GM12878 (cell line): ENCODE measurements at regions not wholly inside any gene's neighbourhood (a gene's known extent, or its start where the extent isn't known, plus 50 kb on each side); places are given as distances from the start of the nearest gene placed in this dataset.

Experiments used
- ATAC-seq: fragments of 200-7000 bp; cut with Tn5 transposase; 3 replicates; pipeline ENCODE4 v1.9.1; 2020; ENCODE audit warnings: mild to moderate bottlenecking, moderate library complexity
- BruUV-seq: library from RNA; stranded (reverse); fragments of 400-500 nt; replicated peaks from 2 replicates; lab custom pipeline; 2021; lab: Mats Ljungman, UMichigan
- CTCF ChIA-PET: fragments of 300-600 bp; sonication (Branson Sonifier 250); formaldehyde crosslinking; extraction: SDS; loops from one replicate; lab custom pipeline; 2021; ENCODE audit warnings: inconsistent platforms; lab: Yijun Ruan, JAX
- POLR2A ChIA-PET: fragments of 350-600 bp; formaldehyde crosslinking; extraction: SDS; loops from one replicate; lab custom pipeline; 2021; ENCODE audit warnings: inconsistent platforms; lab: Charles Lee
- RAD21 ChIA-PET: fragments of 300-600 bp; sonication (Branson Sonifier 250); formaldehyde crosslinking; loops from one replicate; lab custom pipeline; 2023; ENCODE audit warnings: antibody characterized with exemption; ENCODE audit not compliant: unreplicated experiment; lab: Charles Lee
- SMC1A ChIA-PET: fragments of 300-600 bp; sonication (Branson Sonifier 250); formaldehyde crosslinking; loops from one replicate; lab custom pipeline; 2023; ENCODE audit not compliant: unreplicated experiment, uncharacterized antibody; lab: Charles Lee
- DNase-seq: peaks from one replicate; pipeline ENCODE4 v3.0.0-alpha.2; 2011; ENCODE audit warnings: low read depth, low spot score
- FAIRE-seq: peaks from 3 replicates; lab custom pipeline; 2011; peaks lifted over from hg19 to GRCh38; lab: Jason Lieb, UNC
- H2AFZ ChIP-seq: 2 replicates; pipeline ENCODE4 v1.6.0; 2011; ENCODE audit warnings: low read depth, low read length, control low read depth; ENCODE audit not compliant: control insufficient read depth
- H3K27ac ChIP-seq: 2 replicates; pipeline ENCODE4 v1.5.1; 2011; ENCODE audit warnings: control low read depth; ENCODE audit not compliant: control insufficient read depth, insufficient read depth
- H3K27me3 ChIP-seq, 2 experiments: replicated peaks in 1 of 2; 2 replicates each; pipeline versions ENCODE4 v1.6.0 to v1.6.1; 2011; ENCODE audit warnings: low read length in 1 of 2; ENCODE audit not compliant: control insufficient read depth in 2 of 2, insufficient read depth in 2 of 2
- H3K36me3 ChIP-seq, 2 experiments: 2 replicates each; pipeline ENCODE4 v1.5.1; 2011; ENCODE audit warnings: low read length in 1 of 2; ENCODE audit not compliant: control insufficient read depth in 2 of 2, insufficient read depth in 2 of 2
- H3K4me1 ChIP-seq: 2 replicates; pipeline ENCODE4 v1.6.1; 2011; ENCODE audit warnings: mild to moderate bottlenecking, low read length, moderate library complexity, mixed read lengths; ENCODE audit not compliant: control insufficient read depth, insufficient read depth
- H3K4me2 ChIP-seq: 2 replicates; pipeline ENCODE4 v1.6.0; 2011; ENCODE audit warnings: control low read depth; ENCODE audit not compliant: control insufficient read depth, insufficient read depth
- H3K4me3 ChIP-seq: fragments of 200-600 bp; sonication (generic); 2 replicates; pipeline ENCODE4 v1.5.1; 2016
- H3K79me2 ChIP-seq: 2 replicates; pipeline ENCODE4 v1.6.0; 2011; ENCODE audit warnings: low read length; ENCODE audit not compliant: control insufficient read depth, insufficient read depth
- H3K9ac ChIP-seq: 2 replicates; pipeline ENCODE4 v1.8.0; 2011; ENCODE audit warnings: low read length, control low read depth, mixed read lengths; ENCODE audit not compliant: control insufficient read depth, insufficient read depth
- H3K9me3 ChIP-seq: replicated peaks from 3 replicates; pipeline ENCODE4 v1.5.1; 2011; ENCODE audit warnings: mild to moderate bottlenecking, low read length; ENCODE audit not compliant: control insufficient read depth, insufficient read depth
- H4K20me1 ChIP-seq: 2 replicates; pipeline ENCODE4 v1.6.0; 2011; ENCODE audit not compliant: control insufficient read depth, insufficient read depth
- ATF7 ChIP-seq: fragments of 450-650 bp; IDR thresholded peaks from 2 replicates; pipeline ENCODE4 v1.6.1; 2016; ENCODE audit warnings: low read depth, mild to moderate bottlenecking
- CREB1 ChIP-seq: IDR thresholded peaks from 2 replicates; pipeline ENCODE4 v1.6.1; 2012; ENCODE audit warnings: low read depth, mild to moderate bottlenecking, inconsistent platforms
- FOXK2 ChIP-seq: fragments of 450-650 bp; IDR thresholded peaks from 2 replicates; pipeline ENCODE4 v1.6.1; 2017; ENCODE audit warnings: mild to moderate bottlenecking, moderate library complexity
- GABPA ChIP-seq: IDR thresholded peaks from 2 replicates; pipeline ENCODE4 v1.6.1; 2014; ENCODE audit warnings: antibody characterized with exemption, low read depth, mild to moderate bottlenecking, inconsistent platforms
- HDAC2 ChIP-seq: fragments of 200-600 bp; sonication (generic); IDR thresholded peaks from 2 replicates; pipeline ENCODE4 v1.6.1; 2017
- HDAC6 ChIP-seq: fragments of 200-600 bp; sonication (generic); IDR thresholded peaks from one replicate; pipeline ENCODE4 v1.8.0; 2017; ENCODE audit warnings: antibody characterized with exemption; ENCODE audit not compliant: unreplicated experiment
- IKZF2 ChIP-seq, 2 experiments: fragments of 450-650 bp; IDR thresholded peaks; 2 replicates each; pipeline ENCODE4 v1.6.1; 2017; ENCODE audit warnings: mild to moderate bottlenecking in 2 of 2, moderate library complexity in 2 of 2
- PBX3 ChIP-seq: IDR thresholded peaks from 2 replicates; pipeline ENCODE4 v1.6.1; 2011; ENCODE audit warnings: mild to moderate bottlenecking, low read depth, low read length, moderate library complexity; ENCODE audit not compliant: insufficient replicate concordance
- POLR2AphosphoS5 ChIP-seq: IDR thresholded peaks from 2 replicates; pipeline ENCODE4 v1.6.1; 2011; ENCODE audit warnings: mild to moderate bottlenecking, low read length, inconsistent platforms
- POU2F2 ChIP-seq: IDR thresholded peaks from 3 replicates; pipeline ENCODE4 v1.6.1; 2011; ENCODE audit warnings: low read depth, mild to moderate bottlenecking, low read length, borderline replicate concordance
- SRF ChIP-seq, 2 experiments: IDR thresholded peaks; 2 replicates each; pipeline ENCODE4 v1.6.1; 2011; ENCODE audit warnings: low read depth in 2 of 2, low read length in 2 of 2, mild to moderate bottlenecking in 1 of 2, moderate library complexity in 1 of 2
- SUPT20H ChIP-seq: IDR thresholded peaks from 2 replicates; pipeline ENCODE4 v1.6.1; 2011; ENCODE audit warnings: low read depth, mild to moderate bottlenecking, low read length, moderate library complexity, borderline replicate concordance; ENCODE audit not compliant: control insufficient read depth
- YY1 ChIP-seq: IDR thresholded peaks from 2 replicates; pipeline ENCODE4 v1.6.1; 2011; ENCODE audit warnings: low read depth, mild to moderate bottlenecking, low read length
- ZNF274 ChIP-seq: IDR thresholded peaks from one replicate; pipeline ENCODE4 v1.8.0; 2011; ENCODE audit not compliant: insufficient read length, insufficient read depth
- ZNF687 ChIP-seq: fragments of 450-650 bp; IDR thresholded peaks from 2 replicates; pipeline ENCODE4 v1.6.1; 2017; ENCODE audit warnings: mild to moderate bottlenecking, moderate library complexity
- ZZZ3 ChIP-seq: IDR thresholded peaks from 2 replicates; pipeline ENCODE4 v1.6.1; 2011; ENCODE audit warnings: low read depth; ENCODE audit not compliant: control insufficient read depth, insufficient read length
- WGBS: methylation state at CpG from one replicate; pipeline ENCODE4 v1.1.6; 2016; ENCODE audit warnings: low lambda C conversion rate; ENCODE audit not compliant: insufficient replicate concordance, insufficient coverage; ENCODE audit errors: missing lambda C conversion rate; 5-methylcytosine and 5-hydroxymethylcytosine counted together
- in situ Hi-C: fragments of 300-500 bp; cut with MboI; formaldehyde crosslinking; loops from 9 replicates; pipeline ENCODE4 v1.14.3; 2018; ENCODE audit warnings: mixed read lengths
- intact Hi-C: fragments of 100-400 bp; cut with micrococcal nuclease; formaldehyde crosslinking; loops from one replicate; pipeline ENCODE4 v1.14.2; 2022; ENCODE audit not compliant: unreplicated experiment
- TF ChIP-seq, protein P1 (sequence below): IDR thresholded peaks from 2 replicates; pipeline ENCODE4 v1.6.1; 2011; ENCODE audit warnings: borderline replicate concordance, low read depth, mild to moderate bottlenecking, moderate library complexity, mixed read lengths, low read length; ENCODE audit not compliant: insufficient read depth; ENCODE audit errors: extremely low read length
- TF ChIP-seq, protein P2 (sequence below): fragments of 450-650 bp; IDR thresholded peaks from 2 replicates; pipeline ENCODE4 v1.6.1; 2017; ENCODE audit warnings: low read depth, mild to moderate bottlenecking, moderate library complexity

GRCh38 chr5:162668926-162669325, 601.4 kb downstream of the GABRG2 start (continued):
- TF ChIP-seq ZZZ3 (no peak), SUPT20H (no peak), FOXK2 (no peak), ZNF274 (no peak), PBX3 (no peak)

- RAD21 ChIA-PET, result no interaction called here
- Histone ChIP-seq H3K9ac (no peak overlapping the region), H3K27ac (no peak overlapping the region), H2AFZ (no peak overlapping the region), H4K20me1 (no peaks in the 10 kb centered on the region), H3K4me1 (no peaks in the 10 kb centered on the region), H3K4me2 (no peak overlapping the region), H3K27me3 (no peaks in the 10 kb centered on the region), H3K9me3 (no peaks in the 10 kb centered on the region), H3K36me3 (no peaks in the 10 kb centered on the region), H3K4me3 (no peak overlapping the region), H3K79me2 (no peaks in the 10 kb centered on the region)
- FAIRE-seq (no peak), DNase-seq (no peak), ATAC-seq (no peak)
- in situ Hi-C loops (no loop called here), intact Hi-C loops (no loop called here)
- no TSS peak for BruUV-seq
- WGBS, result 89% methylated on average over 1 of the region's 1 CpG
- CTCF ChIA-PET, result no interaction called here
- SMC1A ChIA-PET, result interaction anchor here (0.9 kb wide), 1 partner anchor 114 kb away, joined by 3 read pairs; no protein-coding TSS in a partner anchor
- POLR2A ChIA-PET, result no interaction called here
- TF ChIP-seq HDAC6 (no peak), SRF (IDR thresholded peaks at IDR 0.05; ENCODE audit: low read depth in 2 of 2, low read length in 2 of 2) (no peak), POU2F2 (no peak), CREB1 (no peak), ZNF687 (no peak), ATF7 (no peak), HDAC2 (no peak), IKZF2 (IDR thresholded peaks at IDR 0.05) (no peak), POLR2AphosphoS5 (no peak), GABPA (no peak), YY1 (no peak)
- TF ChIP-seq, protein P1, sequence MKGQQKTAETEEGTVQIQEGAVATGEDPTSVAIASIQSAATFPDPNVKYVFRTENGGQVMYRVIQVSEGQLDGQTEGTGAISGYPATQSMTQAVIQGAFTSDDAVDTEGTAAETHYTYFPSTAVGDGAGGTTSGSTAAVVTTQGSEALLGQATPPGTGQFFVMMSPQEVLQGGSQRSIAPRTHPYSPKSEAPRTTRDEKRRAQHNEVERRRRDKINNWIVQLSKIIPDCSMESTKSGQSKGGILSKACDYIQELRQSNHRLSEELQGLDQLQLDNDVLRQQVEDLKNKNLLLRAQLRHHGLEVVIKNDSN, result no peak
- TF ChIP-seq, protein P2, sequence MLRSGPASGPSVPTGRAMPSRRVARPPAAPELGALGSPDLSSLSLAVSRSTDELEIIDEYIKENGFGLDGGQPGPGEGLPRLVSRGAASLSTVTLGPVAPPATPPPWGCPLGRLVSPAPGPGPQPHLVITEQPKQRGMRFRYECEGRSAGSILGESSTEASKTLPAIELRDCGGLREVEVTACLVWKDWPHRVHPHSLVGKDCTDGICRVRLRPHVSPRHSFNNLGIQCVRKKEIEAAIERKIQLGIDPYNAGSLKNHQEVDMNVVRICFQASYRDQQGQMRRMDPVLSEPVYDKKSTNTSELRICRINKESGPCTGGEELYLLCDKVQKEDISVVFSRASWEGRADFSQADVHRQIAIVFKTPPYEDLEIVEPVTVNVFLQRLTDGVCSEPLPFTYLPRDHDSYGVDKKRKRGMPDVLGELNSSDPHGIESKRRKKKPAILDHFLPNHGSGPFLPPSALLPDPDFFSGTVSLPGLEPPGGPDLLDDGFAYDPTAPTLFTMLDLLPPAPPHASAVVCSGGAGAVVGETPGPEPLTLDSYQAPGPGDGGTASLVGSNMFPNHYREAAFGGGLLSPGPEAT, result no peak
These were observed 604.5 kb downstream of the GABRG2 start for GRCh38 chr5:162672061-162672460.
